ENCODE measurements at regions not wholly inside any gene's neighbourhood (a gene's known extent, or its start where the extent isn't known, plus 50 kb on each side); places are given as distances from the start of the nearest gene placed in this dataset.

GRCh38 chr20:19018881-19019280 is 193.6 kb upstream of the SLC24A3 start:
- TF ChIP-seq CTCF (IDR thresholded peaks at IDR 0.05; ENCODE audit: low read depth, low read length) (no peak), EZH2phosphoT487 (IDR thresholded peaks at IDR 0.05; ENCODE audit: low read depth) (no peak)

All from OCI-LY3 (cell line).